ENCODE measurements at regions not wholly inside any gene's neighbourhood (a gene's known extent, or its start where the extent isn't known, plus 50 kb on each side); places are given as distances from the start of the nearest gene placed in this dataset.
"Not testable (repeated sequence)": the region's sequence is repeated elsewhere in the genome, so short reads cannot be mapped to it uniquely, and the experiment has no call there.

- DNase-seq (ENCODE audit: low read depth in 2 of 2), result no peak
Observed at GRCh38 chr11:44361813-44362212, 51.9 kb upstream of the ALX4 start.

GRCh38 chr11:44363116-44363515 is 53.2 kb upstream of the ALX4 start:
- no peak for DNase-seq (ENCODE audit: low read depth in 2 of 2)

- no peak for DNase-seq (ENCODE audit: low read depth in 2 of 2)
Observed at GRCh38 chr11:44364596-44364995, 54.7 kb upstream of the ALX4 start.

- DNase-seq (ENCODE audit: low read depth in 2 of 2), result no peak
Observed at GRCh38 chr11:44365616-44366015, 55.7 kb upstream of the ALX4 start.

- DNase-seq (ENCODE audit: low read depth in 2 of 2), result no peak
Observed at GRCh38 chr11:44366026-44366425, 56.1 kb upstream of the ALX4 start.

- no peak for DNase-seq (ENCODE audit: low read depth in 2 of 2)
Observed at GRCh38 chr11:44366741-44367140, 56.8 kb upstream of the ALX4 start.

- DNase-seq (ENCODE audit: low read depth in 2 of 2), result no peak
Observed at GRCh38 chr11:44367452-44367851, 57.5 kb upstream of the ALX4 start.

- no peak for DNase-seq (ENCODE audit: low read depth in 2 of 2)
Observed at GRCh38 chr11:44368886-44369285, 58.9 kb upstream of the ALX4 start.

- not testable (repeated sequence) for DNase-seq (ENCODE audit: low read depth in 2 of 2)
Observed at GRCh38 chr11:44371042-44371441, 61.1 kb upstream of the ALX4 start.

GRCh38 chr11:44371706-44372105 is 61.8 kb upstream of the ALX4 start:
- no peak for DNase-seq (ENCODE audit: low read depth in 2 of 2)

- no peak for DNase-seq (ENCODE audit: low read depth in 2 of 2)
Observed at GRCh38 chr11:44372989-44373388, 63.0 kb upstream of the ALX4 start.

GRCh38 chr11:44374001-44374400 is 64.1 kb upstream of the ALX4 start:
- no peak for DNase-seq (ENCODE audit: low read depth in 2 of 2)

- no peak for DNase-seq (ENCODE audit: low read depth in 2 of 2)
Observed at GRCh38 chr11:44376423-44376822, 66.5 kb upstream of the ALX4 start.

- no peak for DNase-seq (ENCODE audit: low read depth in 2 of 2)
Observed at GRCh38 chr11:44377121-44377520, 67.2 kb upstream of the ALX4 start.

- no peak for DNase-seq (ENCODE audit: low read depth in 2 of 2)
Observed at GRCh38 chr11:44377914-44378321, 68.0 kb upstream of the ALX4 start.

GRCh38 chr11:44379141-44380008 is 69.4 kb upstream of the ALX4 start:
- no peak for DNase-seq (ENCODE audit: low read depth in 2 of 2)

GRCh38 chr11:44380009-44380313 is 70.0 kb upstream of the ALX4 start:
- DNase-seq (ENCODE audit: low read depth in 2 of 2), result no peak

- no peak for DNase-seq (ENCODE audit: low read depth in 2 of 2)
Observed at GRCh38 chr11:44380820-44381219, 70.9 kb upstream of the ALX4 start.

GRCh38 chr11:44381261-44381660 is 71.3 kb upstream of the ALX4 start:
- DNase-seq (ENCODE audit: low read depth in 2 of 2), result no peak

- DNase-seq (ENCODE audit: low read depth in 2 of 2), result no peak
Observed at GRCh38 chr11:44382118-44382517, 72.2 kb upstream of the ALX4 start.

- DNase-seq (ENCODE audit: low read depth in 2 of 2), result no peak
Observed at GRCh38 chr11:44382656-44383240, 72.8 kb upstream of the ALX4 start.

GRCh38 chr11:44383246-44383645 is 73.3 kb upstream of the ALX4 start:
- no peak for DNase-seq (ENCODE audit: low read depth in 2 of 2)

GRCh38 chr11:44387415-44387814 is 77.5 kb upstream of the ALX4 start:
- DNase-seq (ENCODE audit: low read depth in 2 of 2), result no peak

- DNase-seq (ENCODE audit: low read depth in 2 of 2), result no peak
Observed at GRCh38 chr11:44387825-44388224, 77.9 kb upstream of the ALX4 start.

Data from activated CD4-positive, alpha-beta T cell treated with anti-CD3 and anti-CD28 coated beads for 24 hours (primary cell).